Frontal cortex (tissue), 3 donors: ENCODE measurements at regions not wholly inside any gene's neighbourhood (a gene's known extent, or its start where the extent isn't known, plus 50 kb on each side); places are given as distances from the start of the nearest gene placed in this dataset.
"Not testable (repeated sequence)": the region's sequence is repeated elsewhere in the genome, so short reads cannot be mapped to it uniquely, and the experiment has no call there.

Experiments
- DNase-seq, 2 donors: peaks; one replicate each; pipeline ENCODE4 v3.0.0; 2012; ENCODE audit warnings: low spot score in 2 of 2
- FAIRE-seq: peaks from 2 replicates; lab custom pipeline; 2012; peaks lifted over from hg19 to GRCh38; lab: Jason Lieb, UNC
- donor health status: control.
- donor health status: control.
- donor health status: control.

DNA sequence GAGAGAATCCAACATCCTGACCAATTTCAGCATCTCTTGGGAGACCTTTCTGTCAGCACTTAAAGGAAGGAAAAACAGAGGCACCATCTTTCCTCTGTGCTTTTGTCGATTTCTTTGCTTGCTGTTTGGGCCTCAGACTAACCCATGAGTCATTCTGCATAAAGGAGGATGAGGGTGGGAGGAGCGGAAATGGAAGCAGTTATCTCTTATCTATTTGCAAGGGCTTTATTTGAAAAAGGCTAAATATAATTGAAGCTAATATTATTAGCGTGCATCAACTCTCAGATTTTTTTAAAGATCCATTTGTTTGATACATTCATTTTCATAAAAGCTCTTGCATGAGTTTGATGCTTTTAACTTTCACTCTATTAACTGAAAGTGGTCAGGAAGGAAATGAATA lies 72.9 kb downstream of the ZNF622 start:
- FAIRE-seq: no peak

GRCh38 chr5:16391858-16392649 lies 73.5 kb downstream of the ZNF622 start:
- DNase-seq (no peak), FAIRE-seq (no peak)

More for the DNA sequence above, 72.9 kb downstream of the ZNF622 start:
- no peak for DNase-seq

DNA sequence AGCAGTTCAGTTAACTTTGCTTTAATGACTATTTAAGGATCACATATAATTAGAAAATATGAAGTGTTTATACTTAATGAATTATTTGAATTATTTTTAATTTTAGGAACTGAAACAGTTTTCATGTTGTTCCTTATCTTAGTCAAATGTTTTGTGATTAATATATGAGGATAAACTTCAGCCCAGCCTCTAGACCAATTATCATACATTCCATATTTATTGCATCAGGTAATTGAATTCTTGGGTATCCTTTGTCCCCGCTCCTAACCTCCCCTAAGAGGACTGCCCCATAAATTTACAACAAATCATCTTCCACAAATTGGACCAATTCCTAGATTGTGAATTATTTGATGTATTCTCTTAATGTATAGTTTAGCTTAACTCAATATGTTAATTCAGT lies 74.8 kb downstream of the ZNF622 start:
- DNase-seq: no peak
- no peak for FAIRE-seq

GRCh38 chr5:16385516-16386090 lies 80.0 kb downstream of the ZNF622 start:
- FAIRE-seq: no peak

DNA sequence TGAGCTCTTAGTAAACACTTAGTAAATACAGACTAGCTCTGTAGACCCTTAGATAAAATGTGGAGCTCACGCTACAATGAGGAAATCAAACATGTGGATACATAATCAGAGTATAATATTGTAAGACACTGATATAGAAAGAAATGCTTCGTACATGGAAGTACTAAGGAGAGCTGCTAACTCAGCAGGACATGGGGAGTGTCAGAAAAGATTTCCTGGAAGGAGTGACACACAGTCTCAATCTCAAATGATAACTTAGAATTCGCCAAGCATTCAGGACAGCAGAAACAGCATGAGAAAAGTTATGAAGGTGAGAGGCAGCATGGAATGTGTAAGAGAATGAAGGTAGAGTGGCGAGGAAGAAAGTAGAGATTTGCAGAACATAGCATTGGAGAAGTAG lies 80.8 kb downstream of the ZNF622 start:
- DNase-seq (no peak), FAIRE-seq (no peak)

More at GRCh38 chr5:16385516-16386090, 80.0 kb downstream of the ZNF622 start:
- DNase-seq: no peak

DNA sequence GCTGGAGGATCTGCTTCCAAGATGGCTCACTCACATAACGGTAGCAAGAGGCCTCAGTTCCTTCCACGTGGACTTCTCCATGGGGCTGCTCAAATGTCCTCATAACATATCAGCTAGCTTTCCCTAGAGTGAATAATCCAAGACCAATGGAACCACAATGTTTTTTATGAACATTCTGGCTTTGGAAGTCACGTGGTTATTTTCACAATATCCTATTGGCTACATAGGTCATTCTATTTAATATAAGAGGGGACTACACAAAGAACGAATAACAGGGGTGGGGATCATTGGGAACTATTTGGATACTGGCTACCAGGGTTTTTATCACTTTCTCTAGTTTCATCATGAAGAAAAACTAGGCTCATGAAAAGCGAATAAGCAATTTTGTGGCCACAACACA lies 81.4 kb downstream of the ZNF622 start:
- DNase-seq (no peak), FAIRE-seq (no peak)

GRCh38 chr5:16383544-16384052 lies 82.0 kb downstream of the ZNF622 start:
- DNase-seq: no peak
- no peak for FAIRE-seq

GRCh38 chr5:16382047-16382446 lies 83.6 kb downstream of the ZNF622 start:
- FAIRE-seq: peak; percentile 33

GRCh38 chr5:16378762-16379161 lies 86.8 kb downstream of the ZNF622 start:
- FAIRE-seq (no peak), DNase-seq (no peak)

More at GRCh38 chr5:16382047-16382446, 83.6 kb downstream of the ZNF622 start:
- DNase-seq: no peak

GRCh38 chr5:16372493-16372892 lies 93.1 kb downstream of the ZNF622 start:
- DNase-seq (no peak), FAIRE-seq (no peak)

DNA sequence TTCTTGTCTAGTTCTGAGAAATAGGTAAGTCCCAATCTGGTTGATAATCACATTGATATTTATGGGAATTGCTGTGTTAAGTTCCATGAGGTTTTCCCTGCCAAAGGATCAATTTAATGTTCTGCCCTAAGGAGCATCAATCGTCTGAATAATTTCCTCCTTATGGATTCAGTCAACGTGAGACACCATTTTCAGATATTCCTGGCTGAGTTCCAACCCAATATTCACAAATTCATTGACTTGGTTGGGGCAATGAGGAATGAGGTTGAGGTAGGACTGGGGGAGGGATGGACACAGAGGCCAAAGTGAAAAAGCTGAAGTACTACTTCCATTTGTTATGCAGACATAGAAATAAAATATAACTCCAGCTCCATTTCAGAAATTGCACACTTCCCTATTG lies 99.1 kb downstream of the ZNF622 start:
- DNase-seq (no peak), FAIRE-seq (no peak)

DNA sequence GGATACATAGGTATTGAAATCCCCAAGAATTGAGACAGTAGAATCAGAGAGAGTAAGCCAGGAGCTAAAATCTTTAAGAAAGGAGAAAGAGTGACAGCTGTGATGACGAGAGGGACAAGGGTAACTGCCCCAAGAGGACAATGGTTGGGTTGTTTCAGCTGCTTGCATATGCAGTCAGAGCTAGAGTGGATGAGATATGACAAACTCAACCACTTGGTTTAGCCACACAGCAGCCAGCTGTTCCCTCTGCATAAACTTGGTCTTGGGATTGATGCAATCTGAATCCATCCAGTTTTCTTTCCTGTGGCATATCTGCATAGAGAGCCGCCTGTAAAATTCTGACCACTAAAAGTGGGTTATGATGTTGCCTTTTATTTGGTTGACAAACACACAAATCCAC lies 100.7 kb downstream of the ZNF622 start:
- no peak for FAIRE-seq
- no peak for DNase-seq

DNA sequence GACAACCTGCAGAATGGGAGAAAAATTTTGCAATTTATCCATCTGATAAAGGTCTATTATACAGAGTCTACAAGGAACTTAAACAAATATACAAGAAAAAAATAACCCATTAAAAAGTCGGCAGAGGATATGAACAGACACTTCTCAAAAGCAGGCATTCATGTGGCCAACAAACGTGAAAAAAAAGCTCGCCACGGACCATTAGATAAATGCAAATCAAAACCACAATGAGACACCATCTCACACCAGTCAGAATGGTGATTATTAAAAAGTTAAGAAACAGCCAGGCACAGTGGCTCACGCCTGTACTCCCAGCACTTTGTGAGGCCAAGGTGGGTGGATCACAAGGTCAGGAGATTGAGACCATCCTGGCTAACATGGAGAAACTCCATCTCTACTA lies 112.2 kb downstream of the ZNF622 start:
- not testable (repeated sequence) for FAIRE-seq, DNase-seq

GRCh38 chr5:16350816-16351215 lies 114.8 kb downstream of the ZNF622 start:
- FAIRE-seq: no peak
- DNase-seq: no peak

DNA sequence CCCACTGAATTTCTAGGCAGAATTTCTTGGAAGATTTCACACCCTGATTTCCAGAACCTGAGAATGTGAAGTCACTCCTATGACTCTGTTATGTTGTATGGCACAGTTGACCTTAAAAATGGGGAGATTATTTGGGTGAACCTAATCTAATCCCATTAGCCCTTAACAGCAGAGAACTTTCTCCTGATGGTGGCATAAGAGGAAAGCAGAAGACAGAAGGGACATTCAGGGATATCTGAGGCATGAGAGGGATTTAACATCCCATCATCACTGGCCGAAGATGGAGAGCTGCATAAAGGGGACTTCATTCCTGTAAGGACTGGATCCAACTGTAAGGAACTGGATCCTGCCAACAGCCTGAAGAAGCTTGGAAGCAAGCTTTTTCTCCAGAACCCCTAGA lies 119.2 kb downstream of the ZNF622 start:
- no peak for DNase-seq
- no peak for FAIRE-seq

DNA sequence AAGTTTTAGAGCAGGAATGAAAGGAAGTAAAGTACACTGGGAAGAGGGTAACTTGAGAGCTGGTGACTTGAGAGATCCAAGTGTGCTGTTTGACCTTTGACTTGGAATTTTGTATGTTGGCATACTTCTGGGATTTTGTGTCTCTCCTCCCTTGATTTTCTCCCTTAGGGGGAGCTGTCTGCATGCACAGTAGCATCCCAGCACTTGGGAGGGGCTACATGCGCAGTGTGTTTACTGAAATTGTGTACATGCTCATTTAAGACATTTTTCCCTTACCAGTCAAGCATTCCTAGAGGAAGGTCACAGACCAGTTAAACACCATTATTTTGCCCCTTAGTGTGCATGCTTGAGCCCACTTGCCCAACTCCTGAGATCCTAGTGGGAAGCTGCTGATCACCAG lies 120.1 kb downstream of the ZNF622 start:
- DNase-seq: no peak

GRCh38 chr5:16326137-16326536 lies 139.5 kb downstream of the ZNF622 start:
- FAIRE-seq: no peak
- DNase-seq: no peak

More for the DNA sequence above, 120.1 kb downstream of the ZNF622 start:
- FAIRE-seq: no peak

- FAIRE-seq: no peak
- DNase-seq: no peak
Observed at GRCh38 chr5:16321284-16321683, 141.7 kb upstream of the MARCHF11 start.

DNA sequence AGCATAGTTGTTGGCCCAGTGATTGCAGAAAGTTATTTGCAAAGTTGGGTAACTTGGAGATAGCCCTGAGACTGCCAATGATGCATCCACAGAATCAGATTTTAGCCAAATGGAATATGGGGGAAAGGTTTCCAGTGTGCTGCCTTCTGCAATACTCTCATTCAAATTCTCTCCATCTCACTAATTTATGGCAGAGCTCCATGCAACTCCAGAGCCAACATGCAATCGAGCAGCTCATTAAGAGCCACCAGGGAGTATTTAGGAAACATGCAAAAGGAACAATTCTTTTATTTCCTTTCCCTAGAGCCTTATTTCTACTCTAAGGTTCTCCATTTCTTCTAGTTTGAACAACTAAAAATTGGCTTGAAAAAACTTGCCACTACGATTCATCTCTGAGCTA lies 135.9 kb upstream of the MARCHF11 start:
- FAIRE-seq (no peak), DNase-seq (peak in 1 of 2 donors; percentile 2)

DNA sequence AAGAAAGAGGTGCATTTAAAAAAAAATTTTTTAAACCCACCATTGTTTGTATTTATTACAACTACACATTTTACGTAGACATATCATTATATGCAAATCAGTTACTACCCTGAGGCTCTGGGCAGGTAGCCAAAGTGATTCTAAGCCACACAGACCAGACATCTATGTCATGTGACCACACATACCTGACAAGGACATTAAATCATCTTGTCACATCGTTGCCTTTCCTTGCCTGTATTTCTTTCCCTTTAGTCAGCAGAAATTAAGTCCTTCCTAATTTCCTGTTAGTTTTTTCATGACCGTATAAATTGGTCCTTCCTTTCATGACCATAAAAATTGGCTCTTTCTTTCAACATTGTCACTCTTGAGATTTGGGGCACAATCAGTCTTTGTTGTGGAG lies 134.2 kb upstream of the MARCHF11 start:
- DNase-seq (no peak), FAIRE-seq (no peak)

- DNase-seq: no peak
- FAIRE-seq: no peak
Observed at GRCh38 chr5:16312785-16313184, 133.2 kb upstream of the MARCHF11 start.
